VCaP (cell line): ENCODE measurements at regions not wholly inside any gene's neighbourhood (a gene's known extent, or its start where the extent isn't known, plus 50 kb on each side); places are given as distances from the start of the nearest gene placed in this dataset.

Source experiments
- H3K27ac ChIP-seq: fragments of 450-650 bp; 2 replicates; pipeline ENCODE4 v1.5.1; 2017
- CTCF ChIP-seq: fragments of 450-650 bp; conservative IDR thresholded peaks from 2 replicates; pipeline ENCODE4 v1.5.1; 2017; ENCODE audit warnings: mild to moderate bottlenecking, moderate library complexity

- TF ChIP-seq CTCF: no peak
- H3K27ac ChIP-seq: no peak overlapping the region
These were observed 98.3 kb upstream of the SLC6A11 start for GRCh38 chr3:10717756-10718155.

- no peak for TF ChIP-seq CTCF
- H3K27ac ChIP-seq: no peak overlapping the region
These were observed 94.9 kb upstream of the SLC6A11 start for GRCh38 chr3:10721101-10721500.

- no peak for TF ChIP-seq CTCF
- H3K27ac ChIP-seq: no peak overlapping the region
These were observed 93.1 kb upstream of the SLC6A11 start for GRCh38 chr3:10722911-10723310.

- no peak overlapping the region for H3K27ac ChIP-seq
- no peak for TF ChIP-seq CTCF
These were observed 92.0 kb upstream of the SLC6A11 start for GRCh38 chr3:10723991-10724390.

GRCh38 chr3:10725067-10725466 lies 91.0 kb upstream of the SLC6A11 start:
- TF ChIP-seq CTCF: no peak
- H3K27ac ChIP-seq: no peak overlapping the region

- no peak for TF ChIP-seq CTCF
- H3K27ac ChIP-seq: no peak overlapping the region
These were observed 90.2 kb upstream of the SLC6A11 start for GRCh38 chr3:10725846-10726245.

- H3K27ac ChIP-seq: no peak overlapping the region
- TF ChIP-seq CTCF: no peak
These were observed 89.2 kb upstream of the SLC6A11 start for GRCh38 chr3:10726787-10727186.

- no peak overlapping the region for H3K27ac ChIP-seq
- no peak for TF ChIP-seq CTCF
These were observed 86.6 kb upstream of the SLC6A11 start for GRCh38 chr3:10729439-10729838.
